SK-N-SH (cell line): ENCODE measurements at regions not wholly inside any gene's neighbourhood (a gene's known extent, or its start where the extent isn't known, plus 50 kb on each side); places are given as distances from the start of the nearest gene placed in this dataset.

Source experiments
- CTCF ChIA-PET: fragments of 300-600, 350-600 bp; formaldehyde crosslinking; extraction: SDS; loops from one replicate; lab custom pipeline; 2021; lab: Yijun Ruan, JAX
- POLR2A ChIA-PET: fragments of 350-600 bp; sonication (Branson Sonifier 250); formaldehyde crosslinking; extraction: SDS; loops from one replicate; lab custom pipeline; 2020; ENCODE audit warnings: antibody characterized with exemption, inconsistent platforms; lab: Yijun Ruan, JAX
- DNase-seq: peaks from one replicate; pipeline ENCODE4 v3.0.0; 2012
- H2AFZ ChIP-seq: fragments of 200-600 bp; sonication (generic); 2 replicates; pipeline ENCODE4 v1.8.1; 2016; ENCODE audit warnings: antibody characterized with exemption, mild to moderate bottlenecking, low read depth
- H3F3A ChIP-seq: fragments of 200-600 bp; sonication (generic); replicated peaks from 2 replicates; pipeline ENCODE3; 2016; ENCODE audit warnings: antibody characterized with exemption, mild to moderate bottlenecking; ENCODE audit not compliant: insufficient read depth
- H3K27ac ChIP-seq, 2 experiments: fragments of 200-500 bp in 1 of 2; fragments of 200-600 bp in 1 of 2; sonication (Bioruptor generic) in 1 of 2; sonication (generic), shearing (Covaris generic) in 1 of 2; 2 replicates each; pipeline versions ENCODE4 v1.5.1 to v1.6.1; 2014 to 2016; ENCODE audit warnings: low read depth in 2 of 2, inconsistent platforms in 1 of 2, low read length in 1 of 2, mild to moderate bottlenecking in 1 of 2, mixed read lengths in 1 of 2
- H3K27me3 ChIP-seq: fragments of 200-600 bp; sonication (generic), shearing (Covaris generic); 2 replicates; pipeline ENCODE4 v1.6.1; 2016; ENCODE audit warnings: mixed run types; ENCODE audit not compliant: insufficient read depth
- H3K36me3 ChIP-seq, 2 experiments: fragments of 200-500 bp in 1 of 2; fragments of 200-600 bp in 1 of 2; sonication (Bioruptor generic) in 1 of 2; sonication (generic) in 1 of 2; replicated peaks in 1 of 2; 2 replicates each; pipeline versions ENCODE3 to v1.5.1; 2014 to 2016; ENCODE audit warnings: low read length in 1 of 2, mild to moderate bottlenecking in 1 of 2; ENCODE audit not compliant: insufficient read depth in 2 of 2, control insufficient read depth in 1 of 2
- H3K4me1 ChIP-seq, 2 experiments: fragments of 200-500 bp in 1 of 2; fragments of 200-600 bp in 1 of 2; sonication (Bioruptor generic) in 1 of 2; sonication (generic), shearing (Covaris generic) in 1 of 2; 2 replicates each; pipeline versions ENCODE4 v1.5.1 to v1.6.1; 2014 to 2016; ENCODE audit warnings: low read depth in 1 of 2, low read length in 1 of 2, mixed run types in 1 of 2; ENCODE audit not compliant: insufficient read depth in 2 of 2, control insufficient read depth in 1 of 2
- H3K4me2 ChIP-seq: fragments of 200-600 bp; sonication (generic), shearing (Covaris generic); 2 replicates; pipeline ENCODE4 v1.6.1; 2017; ENCODE audit warnings: mixed run types
- H3K4me3 ChIP-seq, 2 experiments: fragments of 200-500 bp in 1 of 2; fragments of 200-600 bp in 1 of 2; sonication (Bioruptor generic) in 1 of 2; sonication (generic), shearing (Covaris generic) in 1 of 2; 2 replicates each; pipeline versions ENCODE4 v1.5.1 to v1.8.1; 2014 to 2016; ENCODE audit warnings: low read depth in 2 of 2, inconsistent platforms in 1 of 2, low read length in 1 of 2, mild to moderate bottlenecking in 1 of 2, mixed read lengths in 1 of 2, moderate library complexity in 1 of 2
- H3K79me2 ChIP-seq: fragments of 200-600 bp; sonication (generic); 2 replicates; pipeline ENCODE4 v1.8.1; 2017; ENCODE audit warnings: mild to moderate bottlenecking; ENCODE audit not compliant: insufficient read depth
- H3K9ac ChIP-seq: fragments of 200-600 bp; sonication (generic); 2 replicates; pipeline ENCODE4 v1.6.1; 2017; ENCODE audit warnings: mixed run types
- H3K9me2 ChIP-seq: fragments of 200-600 bp; sonication (generic); 2 replicates; pipeline ENCODE4 v1.6.1; 2017; ENCODE audit warnings: mixed run types
- H3K9me3 ChIP-seq: fragments of 200-600 bp; sonication (generic); 2 replicates; pipeline ENCODE4 v1.6.1; 2017; ENCODE audit warnings: mixed run types, mild to moderate bottlenecking, moderate library complexity
- H4K20me1 ChIP-seq: fragments of 200-600 bp; sonication (generic); 2 replicates; pipeline ENCODE4 v1.6.1; 2017; ENCODE audit warnings: mild to moderate bottlenecking, mixed run types; ENCODE audit not compliant: insufficient read depth
- CHD2 ChIP-seq: fragments of 150-350 bp; IDR thresholded peaks from 2 replicates; pipeline ENCODE4 v1.6.1; 2018; ENCODE audit warnings: low read length; ENCODE audit not compliant: partially characterized antibody
- ELF1 ChIP-seq: IDR thresholded peaks from 2 replicates; pipeline ENCODE4 v1.4.0; 2012
- EP300 ChIP-seq, 2 experiments: IDR thresholded peaks; 2 replicates each; pipeline versions ENCODE4 v1.4.0 to v1.6.1; 2012; ENCODE audit warnings: borderline replicate concordance in 1 of 2, low read depth in 1 of 2, low read length in 1 of 2
- EZH2phosphoT487 ChIP-seq: fragments of 200-600 bp; sonication (generic); IDR thresholded peaks from 2 replicates; pipeline ENCODE4 v1.6.1; 2017; ENCODE audit warnings: low read depth, mixed run types, mild to moderate bottlenecking, antibody characterized with exemption, moderate library complexity, borderline replicate concordance
- FOXM1 ChIP-seq: IDR thresholded peaks from 2 replicates; pipeline ENCODE4 v1.4.0; 2012; ENCODE audit warnings: low read depth, mild to moderate bottlenecking
- IRF3 ChIP-seq: fragments of 150-350 bp; IDR thresholded peaks from 2 replicates; pipeline ENCODE4 v1.6.1; 2016; ENCODE audit warnings: mild to moderate bottlenecking, low read depth, low read length
- JUND ChIP-seq: IDR thresholded peaks from 2 replicates; pipeline ENCODE4 v1.4.0; 2012
- PBX3 ChIP-seq: IDR thresholded peaks from 2 replicates; pipeline ENCODE4; 2012
- RFX5 ChIP-seq: IDR thresholded peaks from 2 replicates; pipeline ENCODE4 v1.6.1; 2012; ENCODE audit warnings: mild to moderate bottlenecking, improper control_type of control experiment, low read length
- SMC3 ChIP-seq: IDR thresholded peaks from 2 replicates; pipeline ENCODE4 v1.6.1; 2012; ENCODE audit warnings: low read depth, low read length, improper control_type of control experiment
- WGBS: methylation state at CpG from one replicate; pipeline ENCODE4 v1.1.6; 2017; ENCODE audit warnings: low lambda C conversion rate; 5-methylcytosine and 5-hydroxymethylcytosine counted together
- TF ChIP-seq, protein P1 (sequence below): fragments of 150-350 bp; IDR thresholded peaks from 2 replicates; pipeline ENCODE4 v1.6.1; 2017; ENCODE audit warnings: antibody characterized with exemption, low read length, low read depth, borderline replicate concordance
- TF ChIP-seq, protein P2 (sequence below): IDR thresholded peaks from 2 replicates; pipeline ENCODE4 v1.4.0; 2012; ENCODE audit warnings: low read depth, borderline replicate concordance

GRCh38 chr5:164224772-164225171 is 719.4 kb downstream of the MAT2B start:
- Histone ChIP-seq H2AFZ (no peak overlapping the region), H3K4me1 (no peaks in the 10 kb centered on the region), H4K20me1 (no peaks in the 10 kb centered on the region), H3K79me2 (no peaks in the 10 kb centered on the region), H3K36me3 (no peaks in the 10 kb centered on the region), H3K4me3 (no peak overlapping the region), H3K4me2 (no peak overlapping the region), H3F3A (no peaks in the 10 kb centered on the region), H3K27ac (no peak overlapping the region), H3K9me2 (no peaks in the 10 kb centered on the region)
- ChIA-PET POLR2A (no interaction called here), CTCF (no interaction called here)
- TF ChIP-seq EP300 (IDR thresholded peaks at IDR 0.05; ENCODE audit: borderline replicate concordance in 1 of 2, low read depth in 1 of 2, low read length in 1 of 2) (no peak), CHD2 (no peak), FOXM1 (no peak), ELF1 (no peak), EZH2phosphoT487 (no peak), IRF3 (no peak), RFX5 (no peak), SMC3 (no peak)
- TF ChIP-seq, protein P1, sequence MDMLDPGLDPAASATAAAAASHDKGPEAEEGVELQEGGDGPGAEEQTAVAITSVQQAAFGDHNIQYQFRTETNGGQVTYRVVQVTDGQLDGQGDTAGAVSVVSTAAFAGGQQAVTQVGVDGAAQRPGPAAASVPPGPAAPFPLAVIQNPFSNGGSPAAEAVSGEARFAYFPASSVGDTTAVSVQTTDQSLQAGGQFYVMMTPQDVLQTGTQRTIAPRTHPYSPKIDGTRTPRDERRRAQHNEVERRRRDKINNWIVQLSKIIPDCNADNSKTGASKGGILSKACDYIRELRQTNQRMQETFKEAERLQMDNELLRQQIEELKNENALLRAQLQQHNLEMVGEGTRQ, result no peak
- TF ChIP-seq, all 33 proteins: peak for 0
- no peak for DNase-seq
- Histone ChIP-seq H3K27me3 (no peaks in the 10 kb centered on the region), H3K9ac (no peak overlapping the region), H3K9me3 (no peaks in the 10 kb centered on the region)
- 86% methylated on average over 2 of the region's 2 CpGs for WGBS

DNA sequence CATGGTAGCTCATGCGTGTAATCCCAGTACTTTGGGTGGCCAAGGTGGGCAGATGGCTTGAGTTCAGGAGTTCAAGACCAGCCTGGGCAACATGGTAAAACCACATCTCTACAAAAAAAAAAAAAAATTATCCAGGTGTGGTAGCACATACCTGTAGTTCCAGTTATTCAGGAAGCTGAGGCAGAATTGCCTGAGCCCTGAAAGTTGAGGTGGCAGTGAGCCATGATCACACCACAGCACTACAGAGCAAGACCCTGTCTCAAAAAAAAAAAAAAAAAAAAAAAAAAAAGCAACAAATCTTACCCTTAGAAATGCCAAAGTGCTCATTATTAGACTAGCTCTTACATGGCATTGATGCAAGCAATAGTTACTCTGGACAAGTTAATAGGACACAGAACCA is 724.9 kb downstream of the MAT2B start:
- TF ChIP-seq, protein P2, sequence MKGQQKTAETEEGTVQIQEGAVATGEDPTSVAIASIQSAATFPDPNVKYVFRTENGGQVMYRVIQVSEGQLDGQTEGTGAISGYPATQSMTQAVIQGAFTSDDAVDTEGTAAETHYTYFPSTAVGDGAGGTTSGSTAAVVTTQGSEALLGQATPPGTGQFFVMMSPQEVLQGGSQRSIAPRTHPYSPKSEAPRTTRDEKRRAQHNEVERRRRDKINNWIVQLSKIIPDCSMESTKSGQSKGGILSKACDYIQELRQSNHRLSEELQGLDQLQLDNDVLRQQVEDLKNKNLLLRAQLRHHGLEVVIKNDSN, result no peak
- TF ChIP-seq EP300 (IDR thresholded peaks at IDR 0.05; ENCODE audit: borderline replicate concordance in 1 of 2, low read depth in 1 of 2, low read length in 1 of 2) (no peak), EZH2phosphoT487 (no peak), PBX3 (no peak), JUND (no peak)
- 74% methylated on average over 1 of the region's 1 CpG for WGBS
- H3K4me3 ChIP-seq, result no peak overlapping the region
- no peaks in the 10 kb centered on the region for H3K9me2 ChIP-seq
- H4K20me1 ChIP-seq, result no peaks in the 10 kb centered on the region
- H3K9me3 ChIP-seq, result no peaks in the 10 kb centered on the region
- no peaks in the 10 kb centered on the region for H3K27me3 ChIP-seq
- no peaks in the 10 kb centered on the region for H3K36me3 ChIP-seq
- H3K4me2 ChIP-seq, result no peak overlapping the region
- H3K4me1 ChIP-seq, result peaks cover 2 to 5% of the 10 kb centered on the region in 2 experiments; a peak in 2 of 4 replicates
- no peak overlapping the region for H3K27ac ChIP-seq
- H2AFZ ChIP-seq, result no peak overlapping the region
- POLR2A ChIA-PET, result no interaction called here
- CTCF ChIA-PET, result no interaction called here
- H3K9ac ChIP-seq, result no peak overlapping the region
- DNase-seq, result no peak
- H3K79me2 ChIP-seq, result no peaks in the 10 kb centered on the region
- H3F3A ChIP-seq, result no peaks in the 10 kb centered on the region
